A549 (cell line): ENCODE measurements at regions not wholly inside any gene's neighbourhood (a gene's known extent, or its start where the extent isn't known, plus 50 kb on each side); places are given as distances from the start of the nearest gene placed in this dataset.

Source experiments
- ATAC-seq, 2 experiments: fragments of 200-7000 bp in 1 of 2; fragments of >200 bp in 1 of 2; cut with Nextera tagmentation in 1 of 2; cut with Tn5 transposase in 1 of 2; 3 replicates each; pipeline versions ENCODE4 v1.8.0 to v1.9.1; 2018 to 2020; ENCODE audit warnings: mild to moderate bottlenecking in 1 of 2, moderate library complexity in 1 of 2
- CTCF ChIA-PET: fragments of 300-600 bp; sonication (Branson Sonifier 250); formaldehyde crosslinking; extraction: SDS; loops from one replicate; lab custom pipeline; 2021; ENCODE audit warnings: antibody characterized with exemption, inconsistent platforms; lab: Yijun Ruan, JAX
- POLR2A ChIA-PET: fragments of 350-600 bp; formaldehyde crosslinking; extraction: SDS; loops from one replicate; lab custom pipeline; 2021; ENCODE audit warnings: antibody characterized with exemption, inconsistent platforms; lab: Yijun Ruan, JAX
- DNase-seq, 2 experiments: peaks; one replicate each; pipeline versions ENCODE4 v3.0.0 to v3.0.0-alpha.2; 2011 to 2016; ENCODE audit warnings: low read depth in 1 of 2, low spot score in 1 of 2
- FAIRE-seq: peaks from 2 replicates; lab custom pipeline; 2011; peaks lifted over from hg19 to GRCh38; lab: Jason Lieb, UNC
- H3K27ac ChIP-seq, 2 experiments: fragments of >200 bp; sonication (Bioruptor Twin); formaldehyde crosslinking; 3 replicates each; pipeline ENCODE4 v1.5.1; 2016 to 2017
- H3K4me1 ChIP-seq: fragments of >200 bp; sonication (Bioruptor Twin); formaldehyde crosslinking; 3 replicates; pipeline ENCODE4 v1.6.1; 2016
- H3K4me2 ChIP-seq: fragments of >200 bp; sonication (Bioruptor Twin); formaldehyde crosslinking; 3 replicates; pipeline ENCODE4 v1.6.1; 2016
- H3K4me3 ChIP-seq: fragments of >200 bp; sonication (Bioruptor Twin); formaldehyde crosslinking; 3 replicates; pipeline ENCODE4 v1.5.1; 2016
- H3K9me3 ChIP-seq: fragments of >200 bp; sonication (Bioruptor Twin); formaldehyde crosslinking; 3 replicates; pipeline ENCODE4 v1.6.1; 2016
- BCL3 ChIP-seq: fragments of >200 bp; sonication (Bioruptor Twin); formaldehyde crosslinking; IDR thresholded peaks from 3 replicates; pipeline ENCODE4 v1.6.1; 2016
- CBX2 ChIP-seq: fragments of 200-600 bp; sonication (generic); IDR thresholded peaks from 2 replicates; pipeline ENCODE4 v1.6.1; 2016; ENCODE audit warnings: low read depth, mild to moderate bottlenecking, borderline replicate concordance
- CBX8 ChIP-seq: fragments of 200-600 bp; sonication (generic); IDR thresholded peaks from 2 replicates; pipeline ENCODE4 v1.6.1; 2016
- CEBPB ChIP-seq, 2 experiments: fragments of >200 bp in 1 of 2; sonication (Bioruptor Twin) in 1 of 2; formaldehyde crosslinking in 1 of 2; IDR thresholded peaks; 2 replicates each; pipeline ENCODE4 v1.6.1; 2012 to 2016
- CHD2 ChIP-seq: fragments of 150-350 bp; IDR thresholded peaks from 2 replicates; pipeline ENCODE4 v1.6.1; 2014; ENCODE audit warnings: low read length; ENCODE audit not compliant: partially characterized antibody
- E2F6 ChIP-seq: IDR thresholded peaks from 2 replicates; pipeline ENCODE4 v1.6.1; 2012; ENCODE audit warnings: low read depth, borderline replicate concordance
- EHF ChIP-seq: fragments of 250-450 bp; sonication (Bioruptor Pico); IDR thresholded peaks from 2 replicates; pipeline ENCODE4 v1.5.0; 2020; ENCODE audit warnings: mild to moderate bottlenecking
- GATA3 ChIP-seq: IDR thresholded peaks from 2 replicates; pipeline ENCODE4 v1.6.1; 2012; ENCODE audit warnings: borderline replicate concordance
- KDM1A ChIP-seq: fragments of 200-600 bp; sonication (generic); IDR thresholded peaks from 2 replicates; pipeline ENCODE4 v1.6.1; 2016; ENCODE audit warnings: low read depth, mild to moderate bottlenecking
- MAFK ChIP-seq: fragments of 450-650 bp; IDR thresholded peaks from 2 replicates; pipeline ENCODE4 v1.6.1; 2014; ENCODE audit not compliant: partially characterized antibody
- MYC ChIP-seq: IDR thresholded peaks from 2 replicates; pipeline ENCODE4 v1.6.1; 2012; ENCODE audit warnings: mild to moderate bottlenecking, inconsistent platforms, low read length, improper control_type of control experiment, borderline replicate concordance
- NFE2L2 ChIP-seq: fragments of 150-350 bp; conservative IDR thresholded peaks from 2 replicates; pipeline ENCODE4 v1.6.1; 2014; ENCODE audit warnings: low read length
- NPAS2 ChIP-seq: fragments of 250-450 bp; sonication (Bioruptor Pico); IDR thresholded peaks from 2 replicates; pipeline ENCODE4 v1.8.0; 2022; ENCODE audit warnings: mild to moderate bottlenecking, moderate library complexity, borderline replicate concordance
- PBX3 ChIP-seq: IDR thresholded peaks from 2 replicates; pipeline ENCODE4 v1.6.1; 2012
- POLR2AphosphoS2 ChIP-seq: conservative IDR thresholded peaks from 2 replicates; pipeline ENCODE4 v1.6.1; 2012; ENCODE audit warnings: low read length, improper control_type of control experiment, inconsistent platforms
- ZFP36 ChIP-seq: fragments of 450-650 bp; IDR thresholded peaks from 2 replicates; pipeline ENCODE4 v1.6.1; 2014; ENCODE audit warnings: borderline replicate concordance; ENCODE audit not compliant: partially characterized antibody
- WGBS: methylation state at CpG from one replicate; pipeline ENCODE4 v1.1.6; 2017; ENCODE audit errors: missing lambda C conversion rate; 5-methylcytosine and 5-hydroxymethylcytosine counted together
- TF ChIP-seq, protein P1 (sequence below): IDR thresholded peaks from 2 replicates; pipeline ENCODE4 v1.6.1; 2012
- TF ChIP-seq, protein P2 (sequence below): fragments of 250-450 bp; sonication (Bioruptor Pico); IDR thresholded peaks from 2 replicates; pipeline ENCODE4 v1.5.0; 2021; ENCODE audit warnings: mild to moderate bottlenecking, moderate library complexity, borderline replicate concordance

GRCh38 chr7:112619343-112619742 lies 138.6 kb downstream of the LSMEM1 start:
- H3K9me3 ChIP-seq = no peaks in the 10 kb centered on the region
- no peak overlapping the region for H3K4me2 ChIP-seq
- no peak overlapping the region for H3K4me3 ChIP-seq
- no peak overlapping the region for H3K27ac ChIP-seq
- ATAC-seq (no peak), FAIRE-seq (no peak), DNase-seq (no peak)
- TF ChIP-seq CBX2 (no peak), EHF (CRISPR knock-in tag) (no peak), E2F6 (no peak), MAFK (no peak), CHD2 (no peak), NPAS2 (no peak), PBX3 (no peak), GATA3 (no peak), ZFP36 (no peak), CEBPB (IDR thresholded peaks at IDR 0.05) (no peak), KDM1A (no peak), MYC (no peak), BCL3 (no peak)
- TF ChIP-seq, protein P1, sequence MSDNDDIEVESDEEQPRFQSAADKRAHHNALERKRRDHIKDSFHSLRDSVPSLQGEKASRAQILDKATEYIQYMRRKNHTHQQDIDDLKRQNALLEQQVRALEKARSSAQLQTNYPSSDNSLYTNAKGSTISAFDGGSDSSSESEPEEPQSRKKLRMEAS = no peak
- no peaks in the 10 kb centered on the region for H3K4me1 ChIP-seq
- ChIA-PET POLR2A (no interaction called here), CTCF (no interaction called here)

DNA sequence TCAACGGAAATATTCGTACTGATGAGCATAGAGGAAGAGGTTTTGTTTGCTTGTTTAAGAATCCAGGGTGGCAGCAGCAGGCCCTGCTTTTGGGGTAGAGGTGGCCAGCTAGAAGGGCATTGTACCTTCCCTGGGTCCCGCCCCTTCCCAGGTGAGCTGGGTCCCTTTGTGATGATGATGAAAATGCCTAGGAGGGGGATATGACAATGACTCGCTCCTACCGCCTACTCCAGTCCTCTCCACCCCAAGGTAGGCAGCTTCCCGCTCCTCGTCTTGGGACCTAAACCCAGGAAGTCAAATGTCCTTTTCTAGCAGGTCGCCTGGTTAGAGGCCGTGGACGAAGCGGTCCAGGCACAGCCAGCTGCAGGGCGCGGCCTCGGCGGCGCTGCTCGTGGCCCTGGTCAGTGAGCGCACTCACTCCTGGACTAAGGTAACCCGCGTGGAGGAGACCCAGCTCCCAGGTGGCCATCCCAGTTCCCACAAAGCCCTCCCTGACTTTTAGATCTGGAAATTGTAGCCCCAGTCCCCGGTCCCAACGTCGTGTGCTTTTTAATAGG lies 141.4 kb downstream of the LSMEM1 start:
- H3K9me3 ChIP-seq = no peaks in the 10 kb centered on the region
- WGBS = 67% methylated on average over 22 of the region's 23 CpGs
- CTCF ChIA-PET = interaction anchor here (1.7 kb wide), 1 partner anchor 10 kb away, joined by 3 read pairs; no protein-coding TSS in a partner anchor
- TF ChIP-seq NFE2L2 = no peak
- TF ChIP-seq, protein P2, sequence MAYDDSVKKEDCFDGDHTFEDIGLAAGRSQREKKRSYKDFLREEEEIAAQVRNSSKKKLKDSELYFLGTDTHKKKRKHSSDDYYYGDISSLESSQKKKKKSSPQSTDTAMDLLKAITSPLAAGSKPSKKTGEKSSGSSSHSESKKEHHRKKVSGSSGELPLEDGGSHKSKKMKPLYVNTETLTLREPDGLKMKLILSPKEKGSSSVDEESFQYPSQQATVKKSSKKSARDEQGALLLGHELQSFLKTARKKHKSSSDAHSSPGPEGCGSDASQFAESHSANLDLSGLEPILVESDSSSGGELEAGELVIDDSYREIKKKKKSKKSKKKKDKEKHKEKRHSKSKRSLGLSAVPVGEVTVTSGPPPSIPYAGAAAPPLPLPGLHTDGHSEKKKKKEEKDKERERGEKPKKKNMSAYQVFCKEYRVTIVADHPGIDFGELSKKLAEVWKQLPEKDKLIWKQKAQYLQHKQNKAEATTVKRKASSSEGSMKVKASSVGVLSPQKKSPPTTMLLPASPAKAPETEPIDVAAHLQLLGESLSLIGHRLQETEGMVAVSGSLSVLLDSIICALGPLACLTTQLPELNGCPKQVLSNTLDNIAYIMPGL (CRISPR knock-in tag) = no peak
- TF ChIP-seq, all 56 proteins: peak for 0
- H3K4me3 ChIP-seq = no peak overlapping the region
- no peak for FAIRE-seq
- no peak for DNase-seq
- ATAC-seq = no peak
- no peaks in the 10 kb centered on the region for H3K4me1 ChIP-seq
- no peak overlapping the region for H3K4me2 ChIP-seq
- H3K27ac ChIP-seq = no peak overlapping the region
- POLR2A ChIA-PET = no interaction called here

GRCh38 chr7:112624416-112624815 lies 143.6 kb downstream of the LSMEM1 start:
- 8% methylated on average over 4 of the region's 4 CpGs for WGBS
- TF ChIP-seq POLR2AphosphoS2 (no peak), CBX8 (0 out of 2 replicates have a peak, but pooled peaks have one; percentile 37)
- H3K4me1 ChIP-seq = no peaks in the 10 kb centered on the region
- no peak overlapping the region for H3K4me2 ChIP-seq
- FAIRE-seq (no peak), DNase-seq (no peak), ATAC-seq (no peak)
- H3K27ac ChIP-seq = no peak overlapping the region
- POLR2A ChIA-PET = no interaction called here
- H3K9me3 ChIP-seq = no peaks in the 10 kb centered on the region
- H3K4me3 ChIP-seq = no peak overlapping the region
- CTCF ChIA-PET = no interaction called here
